ENCODE measurements at regions not wholly inside any gene's neighbourhood (a gene's known extent, or its start where the extent isn't known, plus 50 kb on each side); places are given as distances from the start of the nearest gene placed in this dataset.

- ChIA-PET CTCF (no interaction called here), POLR2A (ENCODE audit: low non-redundant PET) (no interaction called here)
- no peaks in the 10 kb centered on the region for H3K36me3 ChIP-seq (ENCODE audit: insufficient read depth, low read length, poor library complexity, severe bottlenecking)
- peaks cover 21% of the 10 kb centered on the region for H3K9me3 ChIP-seq (ENCODE audit: low read depth, low read length, poor library complexity, severe bottlenecking)
- no peak overlapping the region for H3K4me3 ChIP-seq (ENCODE audit: low read depth, low read length, poor library complexity, severe bottlenecking)
- intact Hi-C loops (cut with micrococcal nuclease; ENCODE audit: unreplicated experiment): no loop called here
- H3K27me3 ChIP-seq (replicated peaks; ENCODE audit: insufficient read depth, low read depth, low read length, poor library complexity): no peaks in the 10 kb centered on the region
- H3K4me1 ChIP-seq (ENCODE audit: insufficient read depth, low read length, poor library complexity, severe bottlenecking): no peaks in the 10 kb centered on the region
- H3K27ac ChIP-seq (ENCODE audit: low read depth, low read length, poor library complexity, severe bottlenecking): no peak overlapping the region
- TF ChIP-seq, protein P1, sequence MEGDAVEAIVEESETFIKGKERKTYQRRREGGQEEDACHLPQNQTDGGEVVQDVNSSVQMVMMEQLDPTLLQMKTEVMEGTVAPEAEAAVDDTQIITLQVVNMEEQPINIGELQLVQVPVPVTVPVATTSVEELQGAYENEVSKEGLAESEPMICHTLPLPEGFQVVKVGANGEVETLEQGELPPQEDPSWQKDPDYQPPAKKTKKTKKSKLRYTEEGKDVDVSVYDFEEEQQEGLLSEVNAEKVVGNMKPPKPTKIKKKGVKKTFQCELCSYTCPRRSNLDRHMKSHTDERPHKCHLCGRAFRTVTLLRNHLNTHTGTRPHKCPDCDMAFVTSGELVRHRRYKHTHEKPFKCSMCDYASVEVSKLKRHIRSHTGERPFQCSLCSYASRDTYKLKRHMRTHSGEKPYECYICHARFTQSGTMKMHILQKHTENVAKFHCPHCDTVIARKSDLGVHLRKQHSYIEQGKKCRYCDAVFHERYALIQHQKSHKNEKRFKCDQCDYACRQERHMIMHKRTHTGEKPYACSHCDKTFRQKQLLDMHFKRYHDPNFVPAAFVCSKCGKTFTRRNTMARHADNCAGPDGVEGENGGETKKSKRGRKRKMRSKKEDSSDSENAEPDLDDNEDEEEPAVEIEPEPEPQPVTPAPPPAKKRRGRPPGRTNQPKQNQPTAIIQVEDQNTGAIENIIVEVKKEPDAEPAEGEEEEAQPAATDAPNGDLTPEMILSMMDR (conservative IDR thresholded peaks at IDR 0.05; ENCODE audit: low read depth, low read length): no peak
- no TSS peak for BruUV-seq (replicated peaks)
- DNase-seq (ENCODE audit: low spot score): no peak
Observed at GRCh38 chr7:69002416-69002815, 595.9 kb upstream of the AUTS2 start.

DNA sequence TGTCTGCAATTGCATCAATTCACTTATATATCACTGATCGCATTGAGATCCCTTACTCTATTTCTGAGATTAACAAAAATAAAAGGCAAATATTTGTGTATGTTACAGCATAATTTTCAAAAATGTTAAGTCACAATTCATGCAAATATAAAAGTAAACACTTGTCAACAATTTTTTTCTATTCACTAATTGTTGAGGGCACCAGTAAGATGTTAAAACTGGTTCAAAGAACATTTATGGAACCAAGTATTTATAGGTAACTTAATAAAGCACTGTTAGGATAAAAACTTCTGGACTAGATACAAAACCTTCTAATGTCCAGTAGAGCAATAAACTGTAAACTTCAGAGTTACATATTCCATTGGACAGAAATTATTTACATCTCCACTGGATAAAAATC, 586.1 kb upstream of the AUTS2 start:
- no peaks in the 10 kb centered on the region for H3K9me3 ChIP-seq (ENCODE audit: low read depth, low read length, poor library complexity, severe bottlenecking)
- no peaks in the 10 kb centered on the region for H3K4me1 ChIP-seq (ENCODE audit: insufficient read depth, low read length, poor library complexity, severe bottlenecking)
- H3K36me3 ChIP-seq (ENCODE audit: insufficient read depth, low read length, poor library complexity, severe bottlenecking): no peaks in the 10 kb centered on the region
- POLR2A ChIA-PET (ENCODE audit: low non-redundant PET): no interaction called here
- no peaks in the 10 kb centered on the region for H3K27me3 ChIP-seq (replicated peaks; ENCODE audit: insufficient read depth, low read depth, low read length, poor library complexity)
- DNase-seq (ENCODE audit: low spot score): no peak
- TF ChIP-seq EZH2 (IDR thresholded peaks at IDR 0.05; ENCODE audit: borderline replicate concordance, low read depth, low read length, poor library complexity, severe bottlenecking): no peak
- TF ChIP-seq, protein P1 (conservative IDR thresholded peaks at IDR 0.05; ENCODE audit: low read depth, low read length): no peak
- intact Hi-C loops (cut with micrococcal nuclease; ENCODE audit: unreplicated experiment): no loop called here
- no peak overlapping the region for H3K4me3 ChIP-seq (ENCODE audit: low read depth, low read length, poor library complexity, severe bottlenecking)
- H3K27ac ChIP-seq (ENCODE audit: low read depth, low read length, poor library complexity, severe bottlenecking): no peak overlapping the region
- no TSS peak for BruUV-seq (replicated peaks)
- CTCF ChIA-PET: no interaction called here

DNA sequence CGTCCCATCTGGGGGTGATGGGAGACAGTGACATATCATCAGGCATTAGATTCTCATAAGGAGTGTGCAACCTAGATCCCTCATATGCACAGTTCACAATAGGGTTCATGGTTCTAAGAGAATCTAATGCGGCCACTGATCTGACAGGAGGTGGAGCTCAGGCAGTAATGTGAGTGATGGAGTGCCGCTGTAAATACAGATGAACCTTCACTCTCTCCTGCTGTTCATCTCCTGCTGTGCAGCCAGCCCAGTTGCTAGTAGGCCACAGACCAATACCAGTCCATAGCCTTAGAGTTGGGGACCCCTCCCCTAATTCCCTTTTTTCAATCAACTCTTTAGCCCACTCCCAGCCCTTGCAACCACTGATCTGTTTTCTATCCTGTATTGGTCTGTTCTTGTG, 581.1 kb upstream of the AUTS2 start:
- ChIA-PET CTCF (no interaction called here), POLR2A (ENCODE audit: low non-redundant PET) (no interaction called here)
- intact Hi-C loops (cut with micrococcal nuclease; ENCODE audit: unreplicated experiment): no loop called here
- no peak for DNase-seq (ENCODE audit: low spot score)
- Histone ChIP-seq H3K27ac (ENCODE audit: low read depth, low read length, poor library complexity, severe bottlenecking) (no peak overlapping the region), H3K27me3 (replicated peaks; ENCODE audit: insufficient read depth, low read depth, low read length, poor library complexity) (no peaks in the 10 kb centered on the region), H3K9me3 (ENCODE audit: low read depth, low read length, poor library complexity, severe bottlenecking) (peaks cover 12% of the 10 kb centered on the region), H3K4me3 (ENCODE audit: low read depth, low read length, poor library complexity, severe bottlenecking) (no peak overlapping the region), H3K4me1 (ENCODE audit: insufficient read depth, low read length, poor library complexity, severe bottlenecking) (no peaks in the 10 kb centered on the region), H3K36me3 (ENCODE audit: insufficient read depth, low read length, poor library complexity, severe bottlenecking) (no peaks in the 10 kb centered on the region)
- TF ChIP-seq EZH2 (IDR thresholded peaks at IDR 0.05; ENCODE audit: borderline replicate concordance, low read depth, low read length, poor library complexity, severe bottlenecking): no peak
- TF ChIP-seq, protein P1 (conservative IDR thresholded peaks at IDR 0.05; ENCODE audit: low read depth, low read length): no peak
- no TSS peak for BruUV-seq (replicated peaks)

Data from A673 (cell line).